Activated naive CD4-positive, alpha-beta T cell treated with anti-CD3 and anti-CD28 coated beads for 36 hours (primary cell): ENCODE measurements at regions not wholly inside any gene's neighbourhood (a gene's known extent, or its start where the extent isn't known, plus 50 kb on each side); places are given as distances from the start of the nearest gene placed in this dataset.
"Not testable (repeated sequence)": the region's sequence is repeated elsewhere in the genome, so short reads cannot be mapped to it uniquely, and the experiment has no call there.

Experiments
- CTCF ChIA-PET: fragments of 350-600 bp; sonication (Branson Sonifier 250); formaldehyde crosslinking; loops from one replicate; lab custom pipeline; 2021; ENCODE audit warnings: antibody characterized with exemption; lab: Charles Lee
- DNase-seq: peaks from one replicate; pipeline ENCODE4 v3.0.0-alpha.2; 2020
- H3K27ac Mint-ChIP-seq: one replicate; pipeline ENCODE4 v1.8.0; 2021; ENCODE audit warnings: mild to moderate bottlenecking, mixed read lengths
- H3K27me3 Mint-ChIP-seq: one replicate; pipeline ENCODE4 v1.8.0; 2021; ENCODE audit warnings: low read depth, mixed read lengths
- H3K36me3 Mint-ChIP-seq: one replicate; pipeline ENCODE4 v1.8.0; 2021; ENCODE audit warnings: low read depth, mixed read lengths
- H3K4me1 Mint-ChIP-seq: one replicate; pipeline ENCODE4 v1.8.0; 2021; ENCODE audit warnings: low read depth, mixed read lengths
- H3K4me3 Mint-ChIP-seq: one replicate; pipeline ENCODE4 v1.8.0; 2021; ENCODE audit warnings: mild to moderate bottlenecking, moderate library complexity, mixed read lengths
- H3K9me3 Mint-ChIP-seq: one replicate; pipeline ENCODE4 v1.8.0; 2021; ENCODE audit warnings: mixed read lengths
- intact Hi-C: fragments of 100-400 bp; cut with micrococcal nuclease; formaldehyde crosslinking; loops from one replicate; pipeline ENCODE4 v1.15.1; 2023

DNA sequence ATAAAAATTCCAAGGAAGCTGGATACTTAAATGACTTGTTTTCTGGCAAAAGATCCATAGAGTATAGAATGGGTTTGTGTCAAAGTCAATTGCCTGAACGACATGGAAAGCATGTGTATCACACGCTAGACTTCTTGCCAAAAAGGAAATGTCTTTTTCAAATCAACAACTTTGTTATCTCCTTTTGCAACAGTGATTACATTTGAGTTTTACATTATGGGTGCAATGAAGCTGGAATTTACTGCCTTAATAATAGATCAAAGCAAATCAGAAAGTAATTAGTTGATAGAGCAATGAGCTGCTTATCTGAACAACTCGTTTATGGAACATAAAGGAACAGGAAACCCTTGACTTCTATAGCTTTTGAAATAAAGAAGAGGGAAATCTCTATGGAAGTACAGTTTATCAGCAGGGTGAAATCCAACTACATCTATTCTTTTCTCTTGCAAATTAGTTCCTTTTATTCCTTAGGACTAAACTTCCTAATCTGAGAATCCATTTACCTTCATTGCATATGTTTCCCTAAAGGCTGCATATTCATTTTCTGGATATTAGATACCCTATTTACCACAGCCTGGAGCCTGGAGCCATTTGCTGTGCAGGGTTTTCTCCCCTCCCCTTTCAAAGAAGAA is 415.1 kb upstream of the NECTIN3 start:
- intact Hi-C loops, result no loop called here
- Mint-ChIP-seq H3K4me3 (no peak overlapping the region), H3K4me1 (no peaks in the 10 kb centered on the region), H3K27ac (no peak overlapping the region), H3K9me3 (no peaks in the 10 kb centered on the region), H3K36me3 (no peaks in the 10 kb centered on the region), H3K27me3 (no peaks in the 10 kb centered on the region)
- DNase-seq, result no peak
- CTCF ChIA-PET, result no interaction called here

DNA sequence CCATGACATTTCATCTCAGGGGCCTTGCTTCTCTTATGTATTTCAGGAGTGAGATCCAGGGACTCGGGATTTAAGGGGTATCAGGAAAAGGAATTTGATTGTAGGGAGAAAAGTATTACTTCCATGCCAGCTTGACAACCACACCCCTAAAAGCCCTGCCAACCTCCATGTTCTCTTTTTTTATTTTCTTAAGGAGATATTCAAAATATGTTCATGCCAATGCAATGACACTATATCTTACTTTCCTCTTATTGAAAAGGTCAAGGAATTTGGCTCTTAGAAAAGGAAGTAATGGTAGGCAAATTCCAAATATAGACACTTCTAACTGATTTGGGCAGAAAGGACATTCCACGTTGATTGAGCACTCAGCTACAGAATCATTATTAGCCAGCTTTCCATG is 407.5 kb upstream of the NECTIN3 start:
- Mint-ChIP-seq H3K4me1 (no peaks in the 10 kb centered on the region), H3K36me3 (no peaks in the 10 kb centered on the region), H3K27me3 (peaks cover 11% of the 10 kb centered on the region), H3K4me3 (no peak overlapping the region), H3K9me3 (peaks cover 3% of the 10 kb centered on the region), H3K27ac (no peak overlapping the region)
- intact Hi-C loops, result no loop called here
- CTCF ChIA-PET, result no interaction called here
- no peak for DNase-seq

DNA sequence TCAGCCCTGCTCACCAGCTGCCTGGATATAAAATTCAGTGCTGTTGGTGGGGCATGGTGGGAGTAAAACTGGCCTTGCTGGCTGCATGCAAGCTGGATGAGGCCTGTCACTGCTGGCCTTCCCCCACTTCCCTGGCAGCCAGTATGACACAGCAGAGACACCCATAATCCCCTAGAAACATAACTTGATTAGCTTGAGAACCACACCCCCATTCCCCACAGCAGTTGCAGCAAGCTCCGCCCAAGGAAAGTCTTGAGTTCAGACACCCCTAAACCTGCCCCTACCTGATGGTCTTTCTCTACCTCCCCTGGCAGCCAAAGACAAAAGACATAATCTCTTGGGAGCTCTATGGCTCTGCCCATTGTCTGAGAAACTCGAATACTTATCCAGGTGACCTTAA is 405.1 kb upstream of the NECTIN3 start:
- Mint-ChIP-seq H3K4me1 (no peaks in the 10 kb centered on the region), H3K36me3 (no peaks in the 10 kb centered on the region), H3K27ac (no peak overlapping the region), H3K27me3 (peaks cover 14% of the 10 kb centered on the region), H3K9me3 (peaks cover 10% of the 10 kb centered on the region), H3K4me3 (no peak overlapping the region)
- intact Hi-C loops, result no loop called here
- CTCF ChIA-PET, result no interaction called here
- DNase-seq, result no peak

DNA sequence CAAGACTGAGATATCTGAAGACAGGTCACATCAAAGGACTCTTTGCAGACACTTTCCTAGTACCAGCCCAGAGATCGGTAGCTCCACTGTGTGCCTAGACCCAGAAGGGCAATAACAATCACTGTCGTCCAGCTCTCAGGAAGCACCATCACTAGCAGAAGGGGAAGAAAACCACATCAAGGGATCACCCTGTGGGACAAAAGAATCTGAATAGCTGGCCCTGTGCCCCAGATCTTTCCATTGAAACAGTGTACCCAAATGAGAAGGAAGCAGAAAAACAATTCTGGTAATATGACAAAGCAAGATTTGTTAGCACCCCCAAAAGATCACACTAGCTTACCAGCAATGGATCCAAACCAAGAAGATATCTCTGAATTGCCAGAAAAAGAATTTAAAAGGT is 404.4 kb upstream of the NECTIN3 start:
- no peak for DNase-seq
- CTCF ChIA-PET, result no interaction called here
- Mint-ChIP-seq H3K27ac (no peak overlapping the region), H3K4me1 (no peaks in the 10 kb centered on the region), H3K27me3 (peaks cover 14% of the 10 kb centered on the region), H3K4me3 (no peak overlapping the region), H3K9me3 (peaks cover 10% of the 10 kb centered on the region), H3K36me3 (no peaks in the 10 kb centered on the region)
- intact Hi-C loops, result no loop called here

DNA sequence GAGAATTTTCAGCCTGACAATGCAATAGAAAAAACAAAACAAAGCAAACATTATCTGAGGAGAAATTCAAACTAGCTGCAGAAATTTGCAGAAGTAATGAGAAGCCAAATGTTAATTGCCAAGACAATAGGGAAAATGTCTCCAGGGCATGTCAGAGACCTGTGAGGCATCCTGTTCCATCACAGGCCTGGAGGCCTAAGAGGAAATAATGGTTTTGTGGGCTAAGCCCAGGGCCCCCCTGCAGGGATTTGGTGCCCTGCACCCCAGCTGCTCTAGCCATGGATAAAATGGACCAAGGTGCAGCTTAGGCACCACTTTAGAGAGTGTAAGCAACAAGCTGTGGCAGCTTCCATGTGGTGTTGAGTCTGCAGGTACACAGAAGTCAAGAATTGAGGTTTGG is 401.2 kb upstream of the NECTIN3 start:
- peaks cover 7% of the 10 kb centered on the region for H3K27me3 Mint-ChIP-seq
- H3K27ac Mint-ChIP-seq, result no peak overlapping the region
- no peak for DNase-seq
- CTCF ChIA-PET, result no interaction called here
- no peaks in the 10 kb centered on the region for H3K4me1 Mint-ChIP-seq
- no peaks in the 10 kb centered on the region for H3K36me3 Mint-ChIP-seq
- intact Hi-C loops, result no loop called here
- H3K4me3 Mint-ChIP-seq, result no peak overlapping the region
- H3K9me3 Mint-ChIP-seq, result peaks cover 7% of the 10 kb centered on the region

DNA sequence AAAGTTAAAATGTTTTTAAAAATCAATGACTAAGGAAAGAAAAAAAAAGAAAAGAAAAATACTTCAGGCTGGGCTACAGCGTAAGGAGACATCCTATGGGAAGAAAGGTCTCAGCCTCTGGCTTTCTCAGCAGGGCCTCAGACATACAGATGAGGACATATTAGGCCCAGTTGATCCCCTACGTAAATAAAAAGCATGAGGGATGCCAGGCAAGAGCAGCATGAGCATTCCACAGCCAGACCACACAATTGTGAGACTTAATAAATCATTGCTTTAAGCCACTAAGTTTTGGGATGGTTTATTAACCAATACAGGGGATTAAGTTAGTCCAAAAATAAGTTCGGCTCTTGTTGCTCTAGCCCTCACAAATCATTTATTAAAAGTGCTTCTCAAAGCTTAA is 394.1 kb upstream of the NECTIN3 start:
- H3K36me3 Mint-ChIP-seq, result no peaks in the 10 kb centered on the region
- H3K4me3 Mint-ChIP-seq, result no peak overlapping the region
- intact Hi-C loops, result no loop called here
- CTCF ChIA-PET, result no interaction called here
- DNase-seq, result no peak
- H3K4me1 Mint-ChIP-seq, result no peaks in the 10 kb centered on the region
- no peaks in the 10 kb centered on the region for H3K27me3 Mint-ChIP-seq
- H3K9me3 Mint-ChIP-seq, result no peaks in the 10 kb centered on the region
- H3K27ac Mint-ChIP-seq, result no peak overlapping the region

DNA sequence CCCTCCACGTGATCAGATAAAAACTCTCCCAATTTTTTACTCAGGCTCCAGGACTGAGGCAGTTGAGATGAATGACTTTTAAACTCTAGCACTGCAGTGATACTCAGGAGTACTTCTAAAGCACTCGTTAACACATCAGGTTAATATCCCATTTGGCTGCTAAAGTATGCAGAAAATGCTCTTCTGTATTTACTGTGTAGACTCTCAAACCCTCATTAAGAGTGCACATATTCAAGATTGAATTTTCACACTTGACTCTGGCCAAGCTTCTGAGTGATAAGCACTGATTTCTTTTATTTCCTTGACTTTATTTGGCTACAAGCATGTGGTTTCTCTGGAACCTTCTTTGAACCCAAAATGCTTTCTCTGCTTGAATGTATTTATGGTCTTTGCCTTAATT is 392.3 kb upstream of the NECTIN3 start:
- H3K4me3 Mint-ChIP-seq, result no peak overlapping the region
- H3K27me3 Mint-ChIP-seq, result no peaks in the 10 kb centered on the region
- DNase-seq, result no peak
- no peaks in the 10 kb centered on the region for H3K4me1 Mint-ChIP-seq
- CTCF ChIA-PET, result no interaction called here
- H3K9me3 Mint-ChIP-seq, result no peaks in the 10 kb centered on the region
- no peak overlapping the region for H3K27ac Mint-ChIP-seq
- intact Hi-C loops, result no loop called here
- no peaks in the 10 kb centered on the region for H3K36me3 Mint-ChIP-seq

DNA sequence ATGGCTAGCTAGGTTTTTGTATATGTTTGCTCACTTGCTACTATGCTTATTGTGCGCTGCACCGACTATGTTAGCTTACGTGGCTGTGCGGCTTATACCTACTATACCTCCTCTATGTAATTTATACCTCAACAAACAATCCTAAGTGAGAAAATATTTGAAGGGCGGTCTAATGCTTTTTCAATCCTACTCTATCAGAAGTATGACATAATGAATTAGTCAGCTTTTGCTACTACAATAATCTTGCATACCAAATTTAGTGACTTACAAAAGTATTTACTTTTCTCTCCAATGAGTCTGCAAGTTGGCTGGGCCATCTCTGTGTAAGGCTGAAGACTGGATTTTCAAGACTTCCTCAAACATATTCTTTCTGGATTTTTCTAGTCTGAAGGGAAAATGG is 391.2 kb upstream of the NECTIN3 start:
- Mint-ChIP-seq H3K27ac (no peak overlapping the region), H3K9me3 (no peaks in the 10 kb centered on the region), H3K27me3 (no peaks in the 10 kb centered on the region), H3K36me3 (no peaks in the 10 kb centered on the region), H3K4me3 (no peak overlapping the region), H3K4me1 (no peaks in the 10 kb centered on the region)
- CTCF ChIA-PET, result no interaction called here
- intact Hi-C loops, result no loop called here
- DNase-seq, result no peak

DNA sequence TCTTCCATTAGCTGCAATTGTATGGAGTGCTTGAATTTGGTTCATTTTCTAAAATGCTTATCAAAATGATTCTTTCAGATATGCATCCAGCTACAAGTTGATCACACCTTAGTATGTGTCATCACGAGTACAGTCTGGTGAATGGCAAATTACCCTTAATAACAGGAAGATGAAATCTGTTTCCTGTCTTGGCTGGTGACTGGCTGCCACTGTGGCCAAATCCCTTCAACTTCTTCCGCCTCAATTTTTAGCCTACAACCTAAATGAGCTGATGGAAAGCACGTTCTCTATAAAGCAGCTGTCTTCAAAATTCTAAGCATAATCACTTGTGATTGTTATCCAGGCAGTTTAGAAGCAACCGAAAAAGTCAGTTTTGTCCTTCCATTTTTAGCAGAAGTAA is 387.1 kb upstream of the NECTIN3 start:
- no peaks in the 10 kb centered on the region for H3K9me3 Mint-ChIP-seq
- intact Hi-C loops, result no loop called here
- CTCF ChIA-PET, result no interaction called here

DNA sequence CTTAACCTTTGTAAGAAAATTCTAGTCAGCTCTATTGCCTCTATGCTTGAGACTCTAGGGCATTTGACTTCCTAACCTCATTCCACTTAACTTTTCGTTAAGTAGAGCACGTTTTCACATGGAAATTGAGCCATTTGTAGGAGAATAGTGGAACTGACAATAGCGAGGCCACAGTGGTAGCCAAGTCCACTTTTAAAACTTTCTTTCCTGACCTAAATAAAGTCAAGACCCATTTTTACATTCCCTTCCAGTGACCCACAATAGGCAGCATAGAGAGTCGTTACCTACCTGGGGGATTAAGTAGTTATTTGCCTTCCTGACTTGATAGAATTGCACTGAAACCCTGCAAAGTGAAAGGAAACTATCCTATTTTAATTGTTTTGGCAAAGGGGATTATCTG is 386.0 kb upstream of the NECTIN3 start:
- no peak for DNase-seq
- no peaks in the 10 kb centered on the region for H3K9me3 Mint-ChIP-seq
- no peak overlapping the region for H3K4me3 Mint-ChIP-seq
- no peaks in the 10 kb centered on the region for H3K4me1 Mint-ChIP-seq
- CTCF ChIA-PET, result no interaction called here
- H3K27me3 Mint-ChIP-seq, result no peaks in the 10 kb centered on the region
- H3K27ac Mint-ChIP-seq, result no peak overlapping the region
- H3K36me3 Mint-ChIP-seq, result no peaks in the 10 kb centered on the region
- intact Hi-C loops, result no loop called here

More for the DNA sequence above, 387.1 kb upstream of the NECTIN3 start:
- Mint-ChIP-seq H3K27me3 (no peaks in the 10 kb centered on the region), H3K27ac (no peak overlapping the region), H3K36me3 (no peaks in the 10 kb centered on the region), H3K4me3 (no peak overlapping the region), H3K4me1 (no peaks in the 10 kb centered on the region)
- DNase-seq, result no peak

DNA sequence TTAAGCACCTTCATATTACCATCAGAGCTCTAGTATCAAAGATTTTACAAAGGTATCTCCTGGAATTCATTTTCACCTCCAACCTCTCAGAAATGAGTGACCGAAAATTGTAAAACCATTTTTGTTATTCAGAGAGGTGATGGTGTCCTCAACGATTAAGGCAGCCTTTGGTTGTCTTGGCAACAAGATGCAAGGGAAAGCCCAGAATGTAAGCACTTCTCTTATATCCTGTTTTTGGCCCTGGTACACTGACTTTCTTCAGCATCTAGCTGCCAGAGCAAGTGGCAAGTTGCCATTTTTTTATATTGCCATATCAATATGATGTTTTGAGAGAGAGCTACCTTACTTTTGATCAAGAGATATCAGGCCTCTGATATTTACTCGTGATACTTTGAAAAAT is 384.9 kb upstream of the NECTIN3 start:
- no peak overlapping the region for H3K27ac Mint-ChIP-seq
- no peaks in the 10 kb centered on the region for H3K4me1 Mint-ChIP-seq
- no peaks in the 10 kb centered on the region for H3K36me3 Mint-ChIP-seq
- DNase-seq, result no peak
- no peak overlapping the region for H3K4me3 Mint-ChIP-seq
- H3K9me3 Mint-ChIP-seq, result no peaks in the 10 kb centered on the region
- CTCF ChIA-PET, result no interaction called here
- H3K27me3 Mint-ChIP-seq, result no peaks in the 10 kb centered on the region
- intact Hi-C loops, result no loop called here

DNA sequence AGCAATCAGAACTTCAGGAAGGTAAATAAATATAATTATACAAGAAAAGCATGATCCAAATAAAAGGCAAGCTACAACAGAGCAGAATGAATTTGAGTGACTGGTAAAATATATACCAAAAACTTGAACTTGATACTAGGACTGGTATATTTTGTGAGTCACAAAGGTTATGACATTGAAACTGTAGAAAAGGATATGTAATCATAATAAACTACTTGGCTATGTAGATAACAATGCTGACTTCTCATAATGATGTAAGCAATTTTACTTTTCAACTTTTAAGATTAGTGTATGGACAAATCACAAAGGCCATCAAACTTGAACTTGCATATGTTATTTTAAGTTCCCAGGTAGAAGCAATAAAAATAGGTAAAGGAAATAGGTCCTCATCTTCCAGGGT is 384.5 kb upstream of the NECTIN3 start:
- no peaks in the 10 kb centered on the region for H3K27me3 Mint-ChIP-seq
- H3K27ac Mint-ChIP-seq, result no peak overlapping the region
- no peak overlapping the region for H3K4me3 Mint-ChIP-seq
- H3K36me3 Mint-ChIP-seq, result no peaks in the 10 kb centered on the region
- intact Hi-C loops, result no loop called here
- H3K4me1 Mint-ChIP-seq, result no peaks in the 10 kb centered on the region
- CTCF ChIA-PET, result no interaction called here
- no peak for DNase-seq
- H3K9me3 Mint-ChIP-seq, result no peaks in the 10 kb centered on the region

DNA sequence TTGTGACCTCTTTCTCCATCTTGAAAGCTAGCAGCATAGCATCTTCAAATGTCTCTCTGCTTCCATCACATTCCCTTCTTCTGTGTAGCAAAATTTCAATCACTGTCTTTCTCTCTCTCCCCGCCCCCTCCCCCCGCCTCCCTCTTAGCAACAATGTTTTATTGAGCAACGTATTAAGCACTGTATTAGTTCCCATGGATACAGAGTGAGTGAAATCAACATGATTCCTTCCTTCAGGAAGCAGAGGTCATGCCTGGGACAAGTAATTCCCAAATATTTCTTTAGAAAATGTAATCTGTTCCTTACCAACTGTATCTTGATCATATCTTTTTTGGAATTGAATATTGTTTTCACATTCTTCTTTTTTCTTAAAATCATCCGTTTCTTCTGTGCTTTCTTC is 373.7 kb upstream of the NECTIN3 start:
- Mint-ChIP-seq H3K4me3 (no peak overlapping the region), H3K27me3 (peaks cover 11% of the 10 kb centered on the region), H3K27ac (no peak overlapping the region), H3K36me3 (no peaks in the 10 kb centered on the region), H3K4me1 (no peaks in the 10 kb centered on the region), H3K9me3 (peaks cover 3% of the 10 kb centered on the region)
- CTCF ChIA-PET, result no interaction called here
- no peak for DNase-seq
- intact Hi-C loops, result no loop called here

DNA sequence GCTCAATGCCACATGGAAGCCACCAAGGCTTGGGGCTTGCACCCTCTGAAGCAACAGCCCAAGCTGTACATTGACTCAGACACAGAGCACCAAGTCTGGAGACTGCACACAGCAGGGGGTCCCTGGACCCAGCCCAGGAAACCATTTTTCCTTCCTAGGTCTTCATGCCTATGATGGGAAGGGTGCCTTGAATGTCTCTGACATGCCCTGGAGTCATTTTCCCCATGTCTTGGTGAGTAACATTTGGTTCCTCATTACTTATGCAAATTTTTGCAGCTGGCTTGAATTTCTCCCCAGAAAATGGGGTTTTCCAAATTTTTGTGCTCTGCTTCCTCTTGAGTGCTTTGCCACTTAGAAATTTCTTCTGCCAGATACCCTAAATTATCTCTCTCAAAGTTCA is 367.3 kb upstream of the NECTIN3 start:
- H3K36me3 Mint-ChIP-seq, intact Hi-C loops, H3K9me3 Mint-ChIP-seq, DNase-seq, H3K4me3 Mint-ChIP-seq, H3K4me1 Mint-ChIP-seq, CTCF ChIA-PET, H3K27ac Mint-ChIP-seq: not testable (repeated sequence)
- H3K27me3 Mint-ChIP-seq, result peaks cover 24% of the 10 kb centered on the region
